Osteoblast (primary cell): ENCODE measurements at regions not wholly inside any gene's neighbourhood (a gene's known extent, or its start where the extent isn't known, plus 50 kb on each side); places are given as distances from the start of the nearest gene placed in this dataset.
A peak's percentile ranks its signal among the peaks of the same experiment; 100 is the strongest.
"Not testable (repeated sequence)": the region's sequence is repeated elsewhere in the genome, so short reads cannot be mapped to it uniquely, and the experiment has no call there.

Experiments used
- DNase-seq: peaks from one replicate; pipeline ENCODE4 v3.0.0; 2011; ENCODE audit warnings: low spot score, mixed read lengths; ENCODE audit not compliant: insufficient read length; ENCODE audit errors: missing footprints
- H2AFZ ChIP-seq: 2 replicates; pipeline ENCODE4 v1.6.0; 2011; ENCODE audit warnings: mild to moderate bottlenecking, low read length
- H3K27ac ChIP-seq: 2 replicates; pipeline ENCODE4 v1.5.1; 2011; ENCODE audit warnings: mild to moderate bottlenecking, low read depth, low read length, moderate library complexity
- H3K27me3 ChIP-seq: 2 replicates; pipeline ENCODE4 v1.6.0; 2012; ENCODE audit warnings: mild to moderate bottlenecking, control low read depth, inconsistent platforms, low read length, moderate library complexity; ENCODE audit not compliant: insufficient read depth
- H3K36me3 ChIP-seq: 2 replicates; pipeline ENCODE4 v1.5.1; 2011; ENCODE audit warnings: mild to moderate bottlenecking, low read length, control low read depth, moderate library complexity; ENCODE audit not compliant: insufficient read depth
- H3K4me1 ChIP-seq: 2 replicates; pipeline ENCODE4 v1.5.1; 2011; ENCODE audit warnings: mild to moderate bottlenecking, low read length, control low read depth, moderate library complexity; ENCODE audit not compliant: insufficient read depth
- H3K4me2 ChIP-seq: 2 replicates; pipeline ENCODE4 v1.6.0; 2011; ENCODE audit warnings: mild to moderate bottlenecking, low read length; ENCODE audit not compliant: insufficient read depth
- H3K4me3 ChIP-seq: fragments of 200-600 bp; sonication (generic); 3 replicates; pipeline ENCODE4 v1.5.1; 2012; ENCODE audit warnings: mild to moderate bottlenecking, low read length, inconsistent platforms; ENCODE audit not compliant: insufficient read depth
- H3K79me2 ChIP-seq: 2 replicates; pipeline ENCODE4 v1.6.0; 2012; ENCODE audit warnings: mild to moderate bottlenecking, low read length, control low read depth, inconsistent platforms; ENCODE audit not compliant: insufficient read depth
- H3K9me3 ChIP-seq: 2 replicates; pipeline ENCODE4 v1.5.1; 2011; ENCODE audit warnings: low read depth, low read length, control low read depth
- H4K20me1 ChIP-seq: 2 replicates; pipeline ENCODE4 v1.6.0; 2012; ENCODE audit warnings: mild to moderate bottlenecking, low read length, control low read depth; ENCODE audit not compliant: insufficient read depth
- TF ChIP-seq, protein P1 (sequence below): IDR thresholded peaks from 2 replicates; pipeline ENCODE4 v1.5.1; 2011; ENCODE audit warnings: mild to moderate bottlenecking, low read depth, low read length, moderate library complexity; ENCODE audit errors: extremely low read depth

DNA sequence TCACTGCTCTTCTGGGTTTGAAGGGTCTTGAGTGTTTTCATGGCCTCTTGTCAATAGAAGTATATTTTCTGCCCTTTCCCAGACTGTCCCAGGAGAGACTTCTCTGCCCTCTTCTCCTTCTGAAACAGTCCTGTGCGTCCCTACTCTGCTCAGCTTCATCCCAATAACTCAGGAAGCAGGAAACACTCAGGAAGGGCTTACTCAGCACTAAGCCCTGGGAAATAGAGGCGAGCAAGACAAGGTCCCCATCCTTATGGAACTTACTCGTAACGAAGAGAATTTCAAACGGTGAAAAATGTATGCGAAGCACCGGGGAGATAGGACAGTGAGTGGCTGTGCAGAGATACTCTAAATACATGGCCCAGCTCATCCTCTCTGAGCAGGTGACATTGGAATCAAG is 52.8 kb upstream of the TFRC start:
- H3K9me3 ChIP-seq = no peaks in the 10 kb centered on the region
- H3K4me1 ChIP-seq = peaks cover 9% of the 10 kb centered on the region
- peak; percentile 55 for DNase-seq
- TF ChIP-seq, protein P1, sequence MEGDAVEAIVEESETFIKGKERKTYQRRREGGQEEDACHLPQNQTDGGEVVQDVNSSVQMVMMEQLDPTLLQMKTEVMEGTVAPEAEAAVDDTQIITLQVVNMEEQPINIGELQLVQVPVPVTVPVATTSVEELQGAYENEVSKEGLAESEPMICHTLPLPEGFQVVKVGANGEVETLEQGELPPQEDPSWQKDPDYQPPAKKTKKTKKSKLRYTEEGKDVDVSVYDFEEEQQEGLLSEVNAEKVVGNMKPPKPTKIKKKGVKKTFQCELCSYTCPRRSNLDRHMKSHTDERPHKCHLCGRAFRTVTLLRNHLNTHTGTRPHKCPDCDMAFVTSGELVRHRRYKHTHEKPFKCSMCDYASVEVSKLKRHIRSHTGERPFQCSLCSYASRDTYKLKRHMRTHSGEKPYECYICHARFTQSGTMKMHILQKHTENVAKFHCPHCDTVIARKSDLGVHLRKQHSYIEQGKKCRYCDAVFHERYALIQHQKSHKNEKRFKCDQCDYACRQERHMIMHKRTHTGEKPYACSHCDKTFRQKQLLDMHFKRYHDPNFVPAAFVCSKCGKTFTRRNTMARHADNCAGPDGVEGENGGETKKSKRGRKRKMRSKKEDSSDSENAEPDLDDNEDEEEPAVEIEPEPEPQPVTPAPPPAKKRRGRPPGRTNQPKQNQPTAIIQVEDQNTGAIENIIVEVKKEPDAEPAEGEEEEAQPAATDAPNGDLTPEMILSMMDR = no peak
- no peaks in the 10 kb centered on the region for H3K79me2 ChIP-seq
- no peak overlapping the region for H3K4me2 ChIP-seq
- H4K20me1 ChIP-seq = no peaks in the 10 kb centered on the region
- no peaks in the 10 kb centered on the region for H3K36me3 ChIP-seq
- no peak overlapping the region for H3K4me3 ChIP-seq
- no peak overlapping the region for H3K27ac ChIP-seq
- no peak overlapping the region for H2AFZ ChIP-seq
- H3K27me3 ChIP-seq = no peaks in the 10 kb centered on the region

DNA sequence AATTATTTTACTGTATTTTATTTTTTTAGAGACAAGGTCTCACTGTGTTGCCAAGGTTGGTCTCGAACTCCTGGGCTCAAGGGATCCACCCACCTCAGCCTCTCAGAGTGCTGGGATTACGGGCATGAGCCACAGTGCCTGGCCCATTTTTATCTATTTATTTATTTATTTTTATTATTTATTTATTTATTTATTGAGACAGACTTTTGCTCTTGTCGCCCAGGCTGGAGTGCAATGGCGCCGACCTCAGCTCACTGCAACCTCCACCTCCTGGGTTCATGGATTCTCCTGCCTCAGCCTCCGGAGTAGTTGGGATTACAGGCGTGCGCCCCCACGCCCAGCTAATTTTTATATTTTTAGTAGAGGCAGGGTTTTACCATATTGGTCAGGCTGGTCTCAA is 52.0 kb upstream of the TFRC start:
- H3K36me3 ChIP-seq, H2AFZ ChIP-seq, DNase-seq, H4K20me1 ChIP-seq, H3K4me1 ChIP-seq, H3K9me3 ChIP-seq, H3K79me2 ChIP-seq, H3K27ac ChIP-seq, H3K4me3 ChIP-seq, H3K27me3 ChIP-seq, H3K4me2 ChIP-seq: not testable (repeated sequence)

DNA sequence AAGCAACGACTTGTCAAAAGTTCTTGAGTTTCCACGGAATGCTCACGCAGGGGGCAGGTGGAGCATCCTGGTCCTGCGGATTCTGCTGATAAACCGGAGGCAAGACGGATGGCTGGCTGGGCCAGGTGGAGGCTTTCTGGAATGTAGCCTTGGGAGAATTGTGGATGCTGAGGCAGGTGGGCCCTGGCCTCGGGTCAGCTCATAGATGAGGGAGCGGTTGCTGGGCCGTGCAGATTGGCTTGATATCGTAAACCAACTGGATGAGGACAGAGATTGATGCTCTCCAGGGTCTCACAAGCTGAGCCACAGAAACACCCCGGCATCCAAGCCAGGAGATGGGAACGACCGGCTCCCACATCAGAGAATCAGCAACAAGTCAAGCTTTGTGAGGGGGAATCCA is 50.0 kb upstream of the TFRC start:
- TF ChIP-seq, protein P1 = no peak
- Histone ChIP-seq H3K9me3 (no peaks in the 10 kb centered on the region), H3K79me2 (no peaks in the 10 kb centered on the region), H3K36me3 (no peaks in the 10 kb centered on the region), H3K27ac (no peak overlapping the region), H2AFZ (no peak overlapping the region), H3K4me2 (no peak overlapping the region), H3K27me3 (peaks cover 4% of the 10 kb centered on the region), H3K4me3 (no peak overlapping the region), H4K20me1 (no peaks in the 10 kb centered on the region), H3K4me1 (peaks cover 9% of the 10 kb centered on the region)
- DNase-seq = no peak
